SK-N-SH treated with all-trans-retinoic acid at 6 μM for 48 hours (cell line): ENCODE measurements at regions not wholly inside any gene's neighbourhood (a gene's known extent, or its start where the extent isn't known, plus 50 kb on each side); places are given as distances from the start of the nearest gene placed in this dataset.

Experiments
- ATAC-seq: fragments of 200-7000 bp; cut with Tn5 transposase; 3 replicates; pipeline ENCODE4 v1.9.1; 2020; ENCODE audit warnings: mild to moderate bottlenecking, moderate library complexity
- ARNTL ChIP-seq: fragments of 450-650 bp; formaldehyde crosslinking; IDR thresholded peaks from 2 replicates; pipeline ENCODE4 v1.5.0; 2020; ENCODE audit warnings: low read depth, mild to moderate bottlenecking, moderate library complexity, borderline replicate concordance
- CSDC2 ChIP-seq: fragments of 250-450 bp; sonication (Bioruptor Pico); IDR thresholded peaks from 2 replicates; pipeline ENCODE4 v1.5.0; 2020; ENCODE audit warnings: mild to moderate bottlenecking, moderate library complexity
- GLIS3 ChIP-seq: fragments of 250-450 bp; sonication (Bioruptor Pico); IDR thresholded peaks from 2 replicates; pipeline ENCODE4 v1.5.0; 2020; ENCODE audit warnings: mild to moderate bottlenecking, moderate library complexity
- ISL1 ChIP-seq: fragments of 250-450 bp; sonication (Bioruptor Pico); IDR thresholded peaks from 2 replicates; pipeline ENCODE4 v2.1.2; 2022; ENCODE audit warnings: mild to moderate bottlenecking, moderate library complexity
- OSR1 ChIP-seq: fragments of 250-450 bp; sonication (Bioruptor Pico); IDR thresholded peaks from 2 replicates; pipeline ENCODE4 v1.8.0; 2022; ENCODE audit warnings: moderate library complexity, mild to moderate bottlenecking, inconsistent platforms
- PATZ1 ChIP-seq: fragments of 250-450 bp; sonication (Bioruptor Pico); IDR thresholded peaks from 2 replicates; pipeline ENCODE4 v1.8.0; 2020; ENCODE audit warnings: mild to moderate bottlenecking, moderate library complexity, borderline replicate concordance
- POU6F1 ChIP-seq: fragments of 250-450 bp; sonication (Bioruptor Pico); IDR thresholded peaks from 2 replicates; pipeline ENCODE4 v1.8.0; 2021; ENCODE audit warnings: low read depth, mild to moderate bottlenecking, moderate library complexity, borderline replicate concordance
- RARB ChIP-seq: fragments of 250-450 bp; sonication (Bioruptor Pico); IDR thresholded peaks from 2 replicates; pipeline ENCODE4 v1.8.0; 2021; ENCODE audit warnings: mild to moderate bottlenecking, moderate library complexity
- SNAI2 ChIP-seq: fragments of 250-450 bp; sonication (Bioruptor Pico); IDR thresholded peaks from 2 replicates; pipeline ENCODE4 v1.5.0; 2020; ENCODE audit warnings: mild to moderate bottlenecking, moderate library complexity
- TCF4 ChIP-seq: fragments of 250-450 bp; sonication (Bioruptor Pico); IDR thresholded peaks from 2 replicates; pipeline ENCODE4 v1.8.0; 2021; ENCODE audit warnings: mild to moderate bottlenecking, moderate library complexity, borderline replicate concordance
- TOX ChIP-seq: fragments of 250-450 bp; sonication (Bioruptor Pico); IDR thresholded peaks from 2 replicates; pipeline ENCODE4 v1.8.0; 2021; ENCODE audit warnings: mild to moderate bottlenecking, moderate library complexity, borderline replicate concordance
- TSHZ2 ChIP-seq: fragments of 250-450 bp; sonication (Bioruptor Pico); IDR thresholded peaks from 2 replicates; pipeline ENCODE4 v1.5.0; 2020; ENCODE audit warnings: mild to moderate bottlenecking, moderate library complexity
- ZC3H10 ChIP-seq: fragments of 250-450 bp; sonication (Bioruptor Pico); IDR thresholded peaks from 2 replicates; pipeline ENCODE4 v1.5.1; 2021; ENCODE audit warnings: mild to moderate bottlenecking, moderate library complexity
- ZFP30 ChIP-seq: fragments of 450-650 bp; formaldehyde crosslinking; IDR thresholded peaks from 2 replicates; pipeline ENCODE4 v1.5.0; 2022; ENCODE audit warnings: mild to moderate bottlenecking, moderate library complexity
- ZNF565 ChIP-seq: fragments of 450-650 bp; formaldehyde crosslinking; conservative IDR thresholded peaks from 2 replicates; pipeline ENCODE4 v1.5.0; 2020; ENCODE audit warnings: low read depth, mild to moderate bottlenecking, moderate library complexity
- ZNF70 ChIP-seq: fragments of 450-650 bp; formaldehyde crosslinking; IDR thresholded peaks from 2 replicates; pipeline ENCODE4 v1.5.0; 2020; ENCODE audit warnings: mild to moderate bottlenecking, moderate library complexity
- ZNF8 ChIP-seq: fragments of 450-650 bp; formaldehyde crosslinking; IDR thresholded peaks from 2 replicates; pipeline ENCODE4 v1.5.0; 2020; ENCODE audit warnings: mild to moderate bottlenecking, moderate library complexity
- TF ChIP-seq, protein P1 (sequence below): fragments of 250-450 bp; sonication (Bioruptor Pico); IDR thresholded peaks from 2 replicates; pipeline ENCODE4 v1.5.1; 2021; ENCODE audit warnings: mild to moderate bottlenecking, moderate library complexity
- TF ChIP-seq, protein P2 (sequence below): fragments of 250-450 bp; sonication (Bioruptor Pico); IDR thresholded peaks from 2 replicates; pipeline ENCODE4 v1.5.1; 2020; ENCODE audit warnings: low read depth, mild to moderate bottlenecking, moderate library complexity

GRCh38 chr4:13289391-13289790, 194.7 kb downstream of the RAB28 start:
- no peak for ATAC-seq
- TF ChIP-seq, protein P1, sequence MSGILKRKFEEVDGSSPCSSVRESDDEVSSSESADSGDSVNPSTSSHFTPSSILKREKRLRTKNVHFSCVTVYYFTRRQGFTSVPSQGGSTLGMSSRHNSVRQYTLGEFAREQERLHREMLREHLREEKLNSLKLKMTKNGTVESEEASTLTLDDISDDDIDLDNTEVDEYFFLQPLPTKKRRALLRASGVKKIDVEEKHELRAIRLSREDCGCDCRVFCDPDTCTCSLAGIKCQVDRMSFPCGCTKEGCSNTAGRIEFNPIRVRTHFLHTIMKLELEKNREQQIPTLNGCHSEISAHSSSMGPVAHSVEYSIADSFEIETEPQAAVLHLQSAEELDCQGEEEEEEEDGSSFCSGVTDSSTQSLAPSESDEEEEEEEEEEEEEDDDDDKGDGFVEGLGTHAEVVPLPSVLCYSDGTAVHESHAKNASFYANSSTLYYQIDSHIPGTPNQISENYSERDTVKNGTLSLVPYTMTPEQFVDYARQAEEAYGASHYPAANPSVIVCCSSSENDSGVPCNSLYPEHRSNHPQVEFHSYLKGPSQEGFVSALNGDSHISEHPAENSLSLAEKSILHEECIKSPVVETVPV (CRISPR knock-in tag), result no peak
- TF ChIP-seq, protein P2, sequence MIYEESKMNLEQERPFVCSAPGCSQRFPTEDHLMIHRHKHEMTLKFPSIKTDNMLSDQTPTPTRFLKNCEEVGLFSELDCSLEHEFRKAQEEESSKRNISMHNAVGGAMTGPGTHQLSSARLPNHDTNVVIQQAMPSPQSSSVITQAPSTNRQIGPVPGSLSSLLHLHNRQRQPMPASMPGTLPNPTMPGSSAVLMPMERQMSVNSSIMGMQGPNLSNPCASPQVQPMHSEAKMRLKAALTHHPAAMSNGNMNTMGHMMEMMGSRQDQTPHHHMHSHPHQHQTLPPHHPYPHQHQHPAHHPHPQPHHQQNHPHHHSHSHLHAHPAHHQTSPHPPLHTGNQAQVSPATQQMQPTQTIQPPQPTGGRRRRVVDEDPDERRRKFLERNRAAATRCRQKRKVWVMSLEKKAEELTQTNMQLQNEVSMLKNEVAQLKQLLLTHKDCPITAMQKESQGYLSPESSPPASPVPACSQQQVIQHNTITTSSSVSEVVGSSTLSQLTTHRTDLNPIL, result no peak
- no peak for TF ChIP-seq SNAI2 (CRISPR knock-in tag)
- TF ChIP-seq ZNF565 (CRISPR knock-in tag), result no peak
- no peak for TF ChIP-seq CSDC2 (CRISPR knock-in tag)
- TF ChIP-seq ISL1 (CRISPR knock-in tag), result no peak
- no peak for TF ChIP-seq TOX (CRISPR knock-in tag)
- TF ChIP-seq RARB (CRISPR knock-in tag), result no peak
- TF ChIP-seq ZNF70 (CRISPR knock-in tag), result no peak
- TF ChIP-seq TCF4 (CRISPR knock-in tag), result no peak
- TF ChIP-seq, all 23 proteins: peak for 0

DNA sequence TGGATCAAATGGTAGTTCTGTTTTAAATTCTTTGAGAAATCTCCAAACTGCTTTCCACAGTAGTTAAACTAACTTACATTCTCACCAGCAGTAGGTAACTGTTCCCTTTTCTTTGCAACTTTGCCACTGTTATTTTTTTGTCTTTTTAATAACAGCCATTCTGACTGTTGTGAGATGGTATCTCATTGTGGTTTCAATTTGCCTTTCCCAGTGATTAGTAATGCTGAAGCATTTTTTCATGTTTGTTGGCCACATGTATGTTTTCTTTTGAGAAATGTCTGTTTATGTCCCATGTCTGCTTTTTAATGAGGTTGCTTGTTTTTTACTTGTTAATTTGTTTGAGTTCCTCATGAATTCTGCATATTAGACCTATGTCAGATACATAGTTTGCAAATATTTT, 198.8 kb downstream of the RAB28 start:
- no peak for ATAC-seq

More for the DNA sequence above, 198.8 kb downstream of the RAB28 start:
- TF ChIP-seq OSR1 (CRISPR knock-in tag) (no peak), TOX (CRISPR knock-in tag) (no peak), TSHZ2 (no peak), PATZ1 (CRISPR knock-in tag) (no peak), ZFP30 (no peak), ZC3H10 (no peak), GLIS3 (CRISPR knock-in tag) (no peak), ISL1 (CRISPR knock-in tag) (no peak), ZNF8 (CRISPR knock-in tag) (no peak), ARNTL (CRISPR knock-in tag) (no peak), CSDC2 (CRISPR knock-in tag) (no peak), RARB (CRISPR knock-in tag) (no peak), ZNF565 (CRISPR knock-in tag) (no peak), POU6F1 (no peak)
- TF ChIP-seq, protein P1 (CRISPR knock-in tag), result no peak
- TF ChIP-seq, all 23 proteins: peak for 0
